Heart left ventricle (tissue), 16 donors: ENCODE measurements at regions not wholly inside any gene's neighbourhood (a gene's known extent, or its start where the extent isn't known, plus 50 kb on each side); places are given as distances from the start of the nearest gene placed in this dataset.

Experiments used
- ATAC-seq, 4 donors: fragments of 200-7000 bp; cut with Tn5 transposase; one replicate each; pipeline ENCODE4 v1.9.1; 2020 to 2022; ENCODE audit warnings: moderate library complexity in 4 of 4, mild to moderate bottlenecking in 3 of 4, moderate number of reproducible peaks in 1 of 4
- DNase-seq, 5 donors: peaks; one replicate each; pipeline ENCODE4 v3.0.0-alpha.2; 2020
- H3K27ac ChIP-seq, 12 donors: fragments of 200-600 bp; sonication (generic) in 4 of 12; one replicate each; pipeline versions ENCODE4 v1.5.0 to v1.8.0; 2016 to 2022; ENCODE audit warnings: mild to moderate bottlenecking in 2 of 12
- H3K27me3 ChIP-seq, 9 donors: fragments of 200-600 bp; sonication (generic) in 2 of 9; one replicate each; pipeline versions ENCODE4 v1.5.1 to v1.8.0; 2016 to 2022; ENCODE audit warnings: mild to moderate bottlenecking in 3 of 9
- H3K36me3 ChIP-seq, 9 donors: fragments of 200-600 bp; sonication (generic) in 2 of 9; one replicate each; pipeline versions ENCODE4 v1.5.0 to v1.8.0; 2018 to 2022; ENCODE audit warnings: mild to moderate bottlenecking in 2 of 9
- H3K4me1 ChIP-seq, 12 donors: fragments of 200-600 bp; sonication (generic) in 4 of 12; one replicate each; pipeline versions ENCODE4 v1.5.0 to v1.8.0; 2016 to 2022; ENCODE audit warnings: mild to moderate bottlenecking in 3 of 12
- H3K4me3 ChIP-seq, 12 donors: fragments of 200-600 bp; sonication (generic) in 4 of 12; one replicate each; pipeline versions ENCODE4 v1.5.0 to v1.8.0; 2017 to 2022; ENCODE audit warnings: mild to moderate bottlenecking in 9 of 12, moderate library complexity in 4 of 12
- H3K9me3 ChIP-seq, 12 donors: fragments of 200-600 bp; sonication (generic) in 4 of 12; one replicate each; pipeline versions ENCODE4 v1.5.0 to v1.8.0; 2016 to 2022; ENCODE audit warnings: mild to moderate bottlenecking in 1 of 12
- CTCF ChIP-seq, 12 donors: fragments of 200-600 bp; sonication (generic) in 4 of 12; IDR thresholded peaks; one replicate each; pipeline versions ENCODE4 v1.5.0 to v1.8.0; 2018 to 2022; ENCODE audit warnings: antibody characterized with exemption in 12 of 12, mild to moderate bottlenecking in 5 of 12
- POLR2A ChIP-seq, 2 donors: fragments of 450-650 bp; IDR thresholded peaks; one replicate each; pipeline ENCODE4 v1.6.1; 2017; ENCODE audit warnings: antibody characterized with exemption in 2 of 2, mild to moderate bottlenecking in 2 of 2, moderate library complexity in 2 of 2
- WGBS, 4 donors: extraction: QIAGEN DNeasy Blood & Tissue Kit in 2 of 4; methylation state at CpG; one replicate each; pipeline versions ENCODE4 v1.1.5 to v1.1.7; 2013 to 2018; 5-methylcytosine and 5-hydroxymethylcytosine counted together
- intact Hi-C, 10 donors: fragments of 100-400 bp; cut with DNase I; formaldehyde crosslinking; loops; one replicate each; pipeline versions ENCODE4 v1.11.1 to v1.14.2; 2022
- donor health status: ischemic (EF 13 %, LVEDD 7.1; RV severe dilation, severe dysfunction).
- donor health status: healthy with polysubstance abuse.
- donor health status: DM: no; HTN: yes; CAD: no.
- donor health status: DM: no; HTN: no; CAD: no.
- donor health status: ischemic (EF 25% LVEDD 6.9; RV normal size, moderate dysfunction).
- donor health status: ischemic (EF 25% LVEDD 5.7; RV mildly dilated, moderate dysfunction).
- donor health status: healthy.
- donor health status: DM: yes; HTN: yes; CAD: no.
- donor health status: ischemic (EF 35%, LVEDD 5.7; RV mildly dilated, moderate dysfunction).
- donor health status: nonischemic (EF 11% LVEDD 7.7; RV severe dilation, severe dysfunction).
- donor health status: DM: yes; HTN: yes; CAD: no.
- donor health status: PGD.
- donor health status: ischemic (EF 29% LVEDD 5.4; RV normal size, mild dysfunction).
- donor health status: nonischemic (EF 23%, LVEDD 6.1; RV moderate dilation, normal function).

GRCh38 chr12:108448246-108448645, 66.8 kb upstream of the FICD start:
- ATAC-seq (no peak), DNase-seq (no peak)
- TF ChIP-seq CTCF (IDR thresholded peaks at IDR 0.05), result no peak
- no peak for TF ChIP-seq POLR2A (IDR thresholded peaks at IDR 0.05)
- intact Hi-C loops, result loop anchor here in 1 of 10 donors (10.0 kb wide), 1 partner anchor 103 kb away; no protein-coding TSS in a partner anchor
- Histone ChIP-seq H3K27ac (no peak overlapping the region), H3K4me1 (peaks cover 0 to 9% (median 0%) of the 10 kb centered on the region in 12 donors), H3K4me3 (no peak overlapping the region), H3K36me3 (no peaks in the 10 kb centered on the region), H3K27me3 (peaks cover 0 to 26% (median 3%) of the 10 kb centered on the region in 9 donors), H3K9me3 (no peaks in the 10 kb centered on the region)
- WGBS, 4 donors, result 52 to 64% (median 58%) methylated on average over 5 of the region's 5 CpGs

- 32 to 54% (median 41%) methylated on average over 1 of the region's 1 CpG for WGBS, 4 donors
- DNase-seq (no peak), ATAC-seq (no peak)
- peak overlapping the region in 3 of 12 donors; percentile 30 to 57 (median 42) for H3K27ac ChIP-seq
- H3K36me3 ChIP-seq, result no peaks in the 10 kb centered on the region
- H3K4me3 ChIP-seq, result no peak overlapping the region
- TF ChIP-seq CTCF (IDR thresholded peaks at IDR 0.05), result no peak
- H3K9me3 ChIP-seq, result no peaks in the 10 kb centered on the region
- intact Hi-C loops, result loop anchor here in 1 of 10 donors (10.0 kb wide), 1 partner anchor 102 kb away; no protein-coding TSS in a partner anchor
- H3K27me3 ChIP-seq, result peaks cover 0 to 24% (median 3%) of the 10 kb centered on the region in 9 donors
- peaks cover 0 to 13% (median 0%) of the 10 kb centered on the region in 12 donors for H3K4me1 ChIP-seq
Observed at GRCh38 chr12:108447168-108447832, 67.8 kb upstream of the FICD start.

- peak in 1 of 5 donors; percentile 40 for DNase-seq
- Histone ChIP-seq H3K4me3 (no peak overlapping the region), H3K27me3 (peaks cover 0 to 21% (median 3%) of the 10 kb centered on the region in 9 donors), H3K27ac (peak overlapping the region in 3 of 12 donors; percentile 30 to 57 (median 42)), H3K36me3 (no peaks in the 10 kb centered on the region), H3K9me3 (no peaks in the 10 kb centered on the region), H3K4me1 (peaks cover 0 to 18% (median 0%) of the 10 kb centered on the region in 12 donors)
- no peak for TF ChIP-seq POLR2A (IDR thresholded peaks at IDR 0.05)
- TF ChIP-seq CTCF (IDR thresholded peaks at IDR 0.05), result no peak
- WGBS, 4 donors, result 46 to 54% (median 50%) methylated on average over 5 of the region's 5 CpGs
- ATAC-seq, result peak in 2 of 4 donors; percentile 13 to 61
- intact Hi-C loops, result loop anchor here in 1 of 10 donors (10.0 kb wide), 1 partner anchor 102 kb away; no protein-coding TSS in a partner anchor
Observed at GRCh38 chr12:108446766-108447165, 68.3 kb upstream of the FICD start.

GRCh38 chr12:108442910-108443309, 72.2 kb upstream of the FICD start:
- H3K36me3 ChIP-seq, result no peaks in the 10 kb centered on the region
- H3K9me3 ChIP-seq, result no peaks in the 10 kb centered on the region
- H3K27me3 ChIP-seq, result peaks cover 0 to 8% (median 0%) of the 10 kb centered on the region in 9 donors
- H3K4me3 ChIP-seq, result no peak overlapping the region
- TF ChIP-seq POLR2A (IDR thresholded peaks at IDR 0.05) (no peak), CTCF (IDR thresholded peaks at IDR 0.05) (no peak)
- WGBS, 4 donors, result 88 to 92% (median 91%) methylated on average over 8 of the region's 8 CpGs
- peaks cover 0 to 21% (median 0%) of the 10 kb centered on the region in 12 donors for H3K4me1 ChIP-seq
- ATAC-seq (no peak), DNase-seq (no peak)
- no peak overlapping the region for H3K27ac ChIP-seq
- intact Hi-C loops, result loop anchor here in 1 of 10 donors (10.0 kb wide), 1 partner anchor 98 kb away; no protein-coding TSS in a partner anchor
